ENCODE measurements at regions not wholly inside any gene's neighbourhood (a gene's known extent, or its start where the extent isn't known, plus 50 kb on each side); places are given as distances from the start of the nearest gene placed in this dataset.
A peak's percentile ranks its signal among the peaks of the same experiment; 100 is the strongest.

GRCh38 chr2:145086910-145087309 lies 567.0 kb upstream of the ZEB2 start:
- no peak for DNase-seq

DNA sequence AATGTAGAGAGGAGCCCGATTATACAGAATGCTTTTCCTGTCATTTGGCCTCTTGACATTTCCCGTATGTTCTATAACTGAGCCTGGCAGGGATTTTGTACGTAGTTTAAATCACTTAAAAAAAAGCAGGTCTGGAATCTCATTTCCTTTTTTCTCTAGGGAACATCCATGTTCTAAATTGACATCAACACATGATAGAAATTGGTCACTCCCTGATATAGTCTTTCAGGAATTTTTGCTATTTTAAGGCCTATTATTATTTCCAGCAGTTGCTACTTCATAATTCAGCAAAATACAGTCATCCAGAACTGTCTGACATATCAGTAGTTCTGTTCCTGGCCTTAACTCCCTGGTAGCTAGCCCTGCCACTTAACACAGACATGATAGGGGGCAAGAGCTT lies 565.7 kb upstream of the ZEB2 start:
- DNase-seq = no peak

DNA sequence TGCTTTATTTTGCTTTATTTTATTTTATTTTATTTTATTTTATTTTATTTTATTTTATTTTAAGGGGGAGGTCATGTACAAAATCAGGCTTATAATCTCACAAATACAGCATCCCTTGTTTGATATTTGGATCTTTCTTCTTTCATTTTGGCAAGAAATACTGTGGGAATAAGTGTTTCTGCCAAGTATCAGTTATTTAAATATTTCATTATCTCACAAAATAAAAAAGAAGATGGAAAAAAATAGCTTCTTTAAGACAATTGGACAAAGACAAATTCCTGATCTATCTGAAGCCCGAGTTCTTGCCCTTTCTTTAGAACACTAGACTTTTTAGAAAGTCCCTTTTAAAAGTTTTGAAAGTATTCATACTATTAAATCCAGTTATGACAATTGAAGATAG lies 560.5 kb upstream of the ZEB2 start:
- DNase-seq = no peak

GRCh38 chr2:145079641-145080040 lies 559.7 kb upstream of the ZEB2 start:
- no peak for DNase-seq

- no peak for DNase-seq
These were observed 559.0 kb upstream of the ZEB2 start for GRCh38 chr2:145078923-145079322.

GRCh38 chr2:145076085-145076484 lies 556.2 kb upstream of the ZEB2 start:
- no peak for DNase-seq

DNA sequence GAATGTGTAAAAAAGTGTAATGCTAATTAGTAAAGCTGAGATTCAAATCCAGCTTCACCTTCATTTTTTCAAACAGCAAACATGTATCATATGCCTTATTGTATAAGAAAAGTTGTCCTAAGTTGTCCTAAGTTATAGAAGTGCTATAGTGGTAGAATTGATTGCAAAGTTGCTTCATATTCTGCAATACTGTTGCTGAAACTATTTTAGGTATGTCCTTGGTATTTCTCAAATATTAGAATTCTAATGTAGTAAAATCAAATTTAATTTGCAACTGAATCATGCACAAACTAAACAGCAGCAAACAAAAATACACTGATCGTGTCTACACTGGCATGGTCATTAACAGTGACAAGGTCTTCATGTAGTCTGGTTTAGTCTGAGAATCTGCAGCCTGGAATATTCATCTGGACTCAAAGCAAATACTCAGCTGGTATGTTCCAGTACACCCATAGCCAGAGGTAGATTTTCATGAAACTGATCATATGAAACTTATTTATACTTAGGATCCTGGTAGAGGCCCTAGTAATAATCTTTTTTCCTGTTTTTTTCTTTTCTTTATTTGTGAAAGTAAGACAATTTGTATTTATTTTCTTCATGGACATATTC lies 555.6 kb upstream of the ZEB2 start:
- DNase-seq = no peak

- DNase-seq = no peak
These were observed 550.8 kb upstream of the ZEB2 start for GRCh38 chr2:145070703-145071102.

DNA sequence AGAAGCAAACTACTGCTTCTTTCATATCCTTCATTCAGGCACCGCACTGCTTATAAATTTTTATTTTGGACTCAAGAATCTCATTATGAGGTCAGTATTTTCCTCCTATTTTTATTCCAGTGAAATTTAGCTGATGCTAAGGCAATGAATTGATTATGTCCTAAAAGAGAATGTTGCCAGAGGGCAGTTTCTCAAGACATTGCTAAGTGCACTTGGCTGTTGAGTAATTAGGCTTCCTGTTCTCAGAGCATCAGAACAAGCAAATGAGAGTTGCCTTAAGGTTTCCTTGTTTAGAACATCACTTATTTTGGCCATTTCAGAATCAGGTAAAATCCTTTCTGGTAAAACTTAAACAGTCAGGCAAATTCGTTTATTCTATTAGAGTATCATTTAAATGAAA lies 548.6 kb upstream of the ZEB2 start:
- DNase-seq = no peak

DNA sequence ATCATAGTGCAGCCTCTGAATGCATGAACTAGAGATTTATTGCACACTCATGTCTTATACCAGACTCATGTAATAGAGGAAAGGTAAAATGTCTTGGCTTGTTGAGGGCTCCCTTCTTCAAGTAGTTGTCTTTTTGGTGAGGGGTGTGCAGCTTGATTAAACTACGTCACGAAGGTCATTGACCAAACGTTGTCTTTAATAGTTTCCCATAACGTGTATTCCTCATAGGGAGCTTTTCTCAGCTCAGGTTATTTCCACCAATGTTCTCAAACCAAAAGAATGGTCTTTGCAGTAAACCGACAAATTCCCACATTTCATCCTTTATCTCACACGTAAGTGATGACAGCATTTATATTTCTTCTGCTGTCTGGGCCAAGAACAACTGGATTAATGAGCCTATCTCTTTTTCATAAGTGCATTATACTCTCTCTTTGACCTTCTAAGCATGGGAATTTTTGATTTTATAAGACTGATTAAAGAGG lies 547.7 kb upstream of the ZEB2 start:
- no peak for DNase-seq

DNA sequence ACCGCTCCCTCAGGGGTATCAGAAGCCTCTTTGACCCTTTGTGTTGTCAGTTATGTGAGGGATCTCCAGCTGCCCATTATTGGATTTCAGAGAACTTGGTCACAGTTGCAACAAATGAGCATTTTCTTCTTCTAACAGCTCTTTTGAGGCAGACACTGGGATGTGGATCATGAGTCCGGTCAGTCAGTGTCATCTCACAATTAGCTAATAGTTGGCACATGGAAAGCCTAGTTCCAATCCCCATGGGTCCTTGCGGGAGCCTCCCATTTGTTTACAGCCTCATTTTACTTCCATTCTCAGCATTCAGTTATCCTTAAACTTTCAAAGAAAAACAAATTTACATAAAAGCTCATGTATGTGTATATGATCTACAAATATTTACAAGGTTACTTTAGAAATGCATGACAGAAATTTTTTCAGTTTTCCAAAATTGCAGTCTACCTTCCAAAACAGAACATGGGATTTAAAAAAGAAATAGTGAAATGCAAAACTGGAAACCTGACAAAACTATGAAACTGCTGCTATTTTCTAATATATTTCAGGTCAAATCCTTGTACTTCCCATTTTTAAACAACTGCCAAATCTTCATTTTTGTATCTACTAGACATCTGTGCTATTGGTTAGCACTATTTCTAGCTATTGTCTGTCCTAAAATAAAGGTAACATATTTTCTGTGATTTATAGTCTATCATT lies 547.1 kb upstream of the ZEB2 start:
- no peak for DNase-seq

GRCh38 chr2:145066151-145066661 lies 546.3 kb upstream of the ZEB2 start:
- DNase-seq = no peak

GRCh38 chr2:145065342-145065741 lies 545.4 kb upstream of the ZEB2 start:
- no peak for DNase-seq

GRCh38 chr2:145064511-145064910 lies 544.6 kb upstream of the ZEB2 start:
- no peak for DNase-seq

GRCh38 chr2:145060876-145061275 lies 541.0 kb upstream of the ZEB2 start:
- no peak for DNase-seq

- no peak for DNase-seq
These were observed 540.0 kb upstream of the ZEB2 start for GRCh38 chr2:145059914-145060313.

DNA sequence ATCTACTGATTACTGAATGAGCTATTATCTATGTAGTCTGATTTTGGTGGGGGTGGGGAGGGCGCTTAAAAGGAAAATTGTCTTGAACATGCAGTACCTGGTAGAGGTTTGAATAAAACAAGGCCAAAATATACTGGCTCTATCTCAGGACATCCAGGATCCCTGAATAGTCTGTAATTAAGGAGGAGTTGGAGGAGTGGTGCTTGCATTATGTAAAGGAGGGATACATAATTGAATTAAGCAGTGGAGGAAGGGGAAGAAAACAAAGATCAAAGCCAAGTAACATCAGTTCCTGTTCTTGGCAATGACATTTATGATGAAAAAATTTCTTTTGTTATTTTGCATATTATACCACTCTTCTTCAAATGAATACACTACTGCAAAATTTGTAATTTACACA lies 539.4 kb upstream of the ZEB2 start:
- no peak for DNase-seq

DNA sequence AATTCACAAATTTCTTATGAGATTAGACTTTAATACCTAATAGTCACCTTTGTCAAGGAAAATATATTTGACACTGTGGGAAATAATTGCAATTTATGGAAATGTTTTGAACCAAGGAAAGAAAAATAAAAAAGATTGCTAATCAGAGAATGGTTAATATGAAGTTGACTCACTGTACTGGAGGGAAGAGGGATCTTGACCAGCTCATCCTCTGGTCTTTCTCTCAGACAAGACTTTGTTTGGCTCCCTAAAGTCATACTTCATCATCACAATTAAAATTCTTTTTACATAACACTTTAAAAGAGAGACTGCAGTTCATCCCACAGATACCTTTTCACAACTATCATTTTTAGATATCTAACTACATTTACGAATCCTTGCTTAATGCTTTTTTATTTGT lies 538.5 kb upstream of the ZEB2 start:
- no peak for DNase-seq

DNA sequence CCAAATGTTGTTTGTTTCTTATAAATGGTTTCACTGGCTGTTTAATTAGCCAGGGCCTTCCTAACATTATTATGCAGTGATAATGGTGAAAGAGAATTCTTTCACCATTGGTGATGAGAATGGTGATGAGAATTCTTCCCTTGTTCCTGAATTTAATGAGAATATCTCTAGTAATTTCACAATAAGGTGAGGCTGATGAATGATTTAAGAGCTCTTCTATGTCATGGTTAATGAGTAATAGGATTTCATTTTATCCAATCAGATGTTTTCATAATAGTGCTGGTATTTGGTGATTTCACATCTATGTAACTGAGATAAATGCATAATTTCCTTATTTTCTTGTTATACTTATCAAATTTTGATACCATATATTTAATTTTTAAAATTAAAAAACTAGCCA lies 535.7 kb upstream of the ZEB2 start:
- peak; percentile 4 for DNase-seq

- no peak for DNase-seq
These were observed 530.2 kb upstream of the ZEB2 start for GRCh38 chr2:145050134-145050533.

GRCh38 chr2:145049475-145049874 lies 529.6 kb upstream of the ZEB2 start:
- DNase-seq = no peak

- no peak for DNase-seq
These were observed 527.6 kb upstream of the ZEB2 start for GRCh38 chr2:145047554-145047953.

DNA sequence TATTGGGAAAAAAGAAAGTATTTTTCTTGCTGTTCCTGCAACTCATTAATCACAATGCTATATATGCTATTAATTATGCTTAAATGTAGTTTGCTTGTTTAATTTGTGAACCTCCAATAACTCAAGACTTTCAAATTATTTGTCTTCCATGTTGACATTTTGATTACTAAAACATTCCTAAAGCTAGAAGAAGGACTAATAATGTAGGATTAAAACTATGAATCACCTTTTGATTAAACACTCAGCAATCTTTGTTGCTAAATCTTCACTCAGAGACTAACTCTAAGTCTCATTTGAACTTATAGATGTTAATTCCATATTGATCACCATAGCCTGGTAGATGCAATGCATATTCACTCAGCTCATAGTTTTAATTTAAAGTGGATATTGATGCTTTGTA lies 524.6 kb upstream of the ZEB2 start:
- DNase-seq = no peak

- DNase-seq = no peak
These were observed 523.5 kb upstream of the ZEB2 start for GRCh38 chr2:145043399-145043834.

DNA sequence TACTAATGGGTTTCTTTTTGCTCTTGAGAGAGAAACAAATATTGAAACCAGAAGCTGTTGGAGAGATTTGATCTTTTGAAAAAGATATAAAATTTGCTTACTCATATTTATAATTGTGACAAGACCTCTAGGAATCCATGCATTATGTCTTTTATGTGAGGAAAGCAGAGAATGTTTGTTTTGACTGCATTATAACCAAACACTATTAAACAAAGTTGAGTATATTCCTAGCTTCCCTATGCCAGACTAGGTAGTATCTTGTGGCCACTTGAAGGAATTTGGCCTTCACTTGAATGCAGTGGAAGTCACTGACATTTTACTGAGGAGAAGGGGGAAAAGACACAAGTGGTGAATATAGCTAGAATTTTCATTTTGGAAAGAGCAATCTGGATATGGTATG lies 521.8 kb upstream of the ZEB2 start:
- no peak for DNase-seq
